Spleen (tissue), 7 donors: ENCODE measurements at regions not wholly inside any gene's neighbourhood (a gene's known extent, or its start where the extent isn't known, plus 50 kb on each side); places are given as distances from the start of the nearest gene placed in this dataset.
"Not testable (repeated sequence)": the region's sequence is repeated elsewhere in the genome, so short reads cannot be mapped to it uniquely, and the experiment has no call there.

Experiments used
- POLR2A ChIP-seq, 3 donors: fragments of 450-650 bp; IDR thresholded peaks; one replicate each; pipeline ENCODE4 v1.5.1; 2017; ENCODE audit warnings: antibody characterized with exemption in 3 of 3, mild to moderate bottlenecking in 1 of 3
- TF ChIP-seq, protein P1 (sequence below), 11 experiments: fragments of 200-600 bp in 7 of 11; fragments of 450-650 bp in 4 of 11; sonication (generic) in 4 of 11; IDR thresholded peaks in 8 of 11; conservative IDR thresholded peaks in 3 of 11; 1 replicate in 7 of 11; 2 replicates in 4 of 11; pipeline versions ENCODE4 v1.4.0 to v1.8.0; 2016 to 2021; ENCODE audit warnings: antibody characterized with exemption in 11 of 11, inconsistent platforms in 4 of 11, mild to moderate bottlenecking in 1 of 11
- donor health status: DM: no; HTN: no; CAD: no; lungs with moderate emphysema.
- donor health status: DM: no; HTN: no; CAD: no.
- donor health status: DM: no; HTN: no; CAD: no.

DNA sequence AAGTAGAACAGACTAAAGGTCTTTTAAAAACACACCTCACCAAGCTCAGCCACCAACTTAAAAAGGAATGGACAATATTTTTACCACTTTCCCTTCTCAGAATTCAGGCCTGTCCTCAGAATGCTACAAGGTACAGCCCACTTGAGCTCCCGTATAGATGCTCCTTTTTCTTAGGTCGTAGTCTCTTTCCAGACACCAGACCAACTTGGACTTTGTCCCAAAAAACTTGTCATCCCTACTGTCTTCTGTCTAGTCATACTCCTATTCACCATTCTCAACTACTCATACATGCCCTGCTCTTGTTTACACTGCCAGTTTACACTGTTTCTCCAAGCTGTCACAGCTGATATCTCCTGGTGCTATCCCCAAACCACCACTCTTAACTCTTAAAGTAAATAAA is 80.9 kb downstream of the FH start:
- TF ChIP-seq, protein P1, sequence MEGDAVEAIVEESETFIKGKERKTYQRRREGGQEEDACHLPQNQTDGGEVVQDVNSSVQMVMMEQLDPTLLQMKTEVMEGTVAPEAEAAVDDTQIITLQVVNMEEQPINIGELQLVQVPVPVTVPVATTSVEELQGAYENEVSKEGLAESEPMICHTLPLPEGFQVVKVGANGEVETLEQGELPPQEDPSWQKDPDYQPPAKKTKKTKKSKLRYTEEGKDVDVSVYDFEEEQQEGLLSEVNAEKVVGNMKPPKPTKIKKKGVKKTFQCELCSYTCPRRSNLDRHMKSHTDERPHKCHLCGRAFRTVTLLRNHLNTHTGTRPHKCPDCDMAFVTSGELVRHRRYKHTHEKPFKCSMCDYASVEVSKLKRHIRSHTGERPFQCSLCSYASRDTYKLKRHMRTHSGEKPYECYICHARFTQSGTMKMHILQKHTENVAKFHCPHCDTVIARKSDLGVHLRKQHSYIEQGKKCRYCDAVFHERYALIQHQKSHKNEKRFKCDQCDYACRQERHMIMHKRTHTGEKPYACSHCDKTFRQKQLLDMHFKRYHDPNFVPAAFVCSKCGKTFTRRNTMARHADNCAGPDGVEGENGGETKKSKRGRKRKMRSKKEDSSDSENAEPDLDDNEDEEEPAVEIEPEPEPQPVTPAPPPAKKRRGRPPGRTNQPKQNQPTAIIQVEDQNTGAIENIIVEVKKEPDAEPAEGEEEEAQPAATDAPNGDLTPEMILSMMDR (IDR thresholded peaks at IDR 0.05 in 8 of 11, conservative IDR thresholded peaks at IDR 0.05 in 3 of 11): not testable (repeated sequence)
- TF ChIP-seq POLR2A (IDR thresholded peaks at IDR 0.05): not testable (repeated sequence)
